Activated T-cell treated with anti-CD3 and anti-CD28 coated beads, Interleukin-2, amount 50 U/mL, for 24 hours (primary cell): ENCODE measurements at regions not wholly inside any gene's neighbourhood (a gene's known extent, or its start where the extent isn't known, plus 50 kb on each side); places are given as distances from the start of the nearest gene placed in this dataset.
"Not testable (repeated sequence)": the region's sequence is repeated elsewhere in the genome, so short reads cannot be mapped to it uniquely, and the experiment has no call there.

Experiments
- DNase-seq: peaks from one replicate; pipeline ENCODE4 v3.0.0-alpha.2; 2020
- H3K27ac Mint-ChIP-seq: 2 replicates; pipeline ENCODE4 v1.8.0; 2020; ENCODE audit warnings: mild to moderate bottlenecking, mixed read lengths
- H3K27me3 Mint-ChIP-seq: 2 replicates; pipeline ENCODE4 v1.8.0; 2020; ENCODE audit warnings: mixed read lengths
- H3K36me3 Mint-ChIP-seq: 2 replicates; pipeline ENCODE4 v1.8.0; 2020; ENCODE audit warnings: low read depth, mixed read lengths
- H3K4me1 Mint-ChIP-seq: 2 replicates; pipeline ENCODE4 v1.8.0; 2020; ENCODE audit warnings: low read depth, mixed read lengths
- H3K4me3 Mint-ChIP-seq: 2 replicates; pipeline ENCODE4 v1.8.0; 2020; ENCODE audit warnings: mild to moderate bottlenecking, moderate library complexity, mixed read lengths
- H3K9me3 Mint-ChIP-seq: 2 replicates; pipeline ENCODE4 v1.8.0; 2020; ENCODE audit warnings: mixed read lengths

DNA sequence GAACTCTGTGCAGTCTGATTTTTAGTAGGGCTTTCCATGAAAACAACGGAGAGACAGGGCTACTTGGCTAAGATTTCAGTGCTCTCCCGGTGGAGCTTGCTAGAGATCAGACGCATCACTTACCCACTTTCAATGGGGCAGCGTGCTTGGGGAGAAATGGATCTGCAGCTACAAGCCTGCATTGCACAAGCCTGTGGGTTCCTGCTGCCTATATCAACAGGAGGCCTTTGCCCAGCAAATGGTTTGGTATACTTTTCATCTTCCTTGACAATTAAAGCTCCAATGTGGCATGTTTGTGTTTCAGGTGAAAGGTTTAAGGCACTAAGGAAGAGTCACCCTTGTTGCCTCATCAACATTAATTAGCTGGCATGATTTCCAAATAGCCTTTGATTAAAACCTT is 136.0 kb upstream of the FOXQ1 start:
- H3K4me3 Mint-ChIP-seq, result no peak overlapping the region
- H3K27me3 Mint-ChIP-seq, result peaks cover 37% of the 10 kb centered on the region
- H3K9me3 Mint-ChIP-seq, result no peaks in the 10 kb centered on the region
- H3K36me3 Mint-ChIP-seq, result no peaks in the 10 kb centered on the region
- no peaks in the 10 kb centered on the region for H3K4me1 Mint-ChIP-seq
- DNase-seq, result no peak
- no peak overlapping the region for H3K27ac Mint-ChIP-seq

DNA sequence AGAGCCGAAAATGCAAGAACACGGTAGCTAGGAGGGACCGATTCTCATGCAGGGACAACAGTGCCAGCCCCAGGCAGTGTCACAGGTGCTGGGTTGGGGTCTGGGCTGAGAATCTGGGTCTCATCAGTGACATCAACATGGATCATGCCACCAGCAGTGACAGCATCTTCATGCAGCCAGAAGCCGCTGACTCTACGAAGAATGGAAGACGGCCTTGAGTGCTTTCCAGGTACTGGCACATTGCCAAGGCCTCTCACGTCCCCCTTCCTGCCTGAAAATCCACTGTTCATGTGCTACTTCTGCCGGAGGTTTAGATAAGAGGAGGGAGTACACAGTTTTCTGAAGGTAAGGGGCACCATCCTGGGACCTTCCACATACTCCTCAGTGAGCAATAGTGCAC is 141.1 kb upstream of the FOXQ1 start:
- no peak overlapping the region for H3K27ac Mint-ChIP-seq
- no peak for DNase-seq
- H3K36me3 Mint-ChIP-seq, result no peaks in the 10 kb centered on the region
- H3K4me1 Mint-ChIP-seq, result no peaks in the 10 kb centered on the region
- H3K27me3 Mint-ChIP-seq, result peaks cover 17% of the 10 kb centered on the region
- no peak overlapping the region for H3K4me3 Mint-ChIP-seq
- no peaks in the 10 kb centered on the region for H3K9me3 Mint-ChIP-seq

DNA sequence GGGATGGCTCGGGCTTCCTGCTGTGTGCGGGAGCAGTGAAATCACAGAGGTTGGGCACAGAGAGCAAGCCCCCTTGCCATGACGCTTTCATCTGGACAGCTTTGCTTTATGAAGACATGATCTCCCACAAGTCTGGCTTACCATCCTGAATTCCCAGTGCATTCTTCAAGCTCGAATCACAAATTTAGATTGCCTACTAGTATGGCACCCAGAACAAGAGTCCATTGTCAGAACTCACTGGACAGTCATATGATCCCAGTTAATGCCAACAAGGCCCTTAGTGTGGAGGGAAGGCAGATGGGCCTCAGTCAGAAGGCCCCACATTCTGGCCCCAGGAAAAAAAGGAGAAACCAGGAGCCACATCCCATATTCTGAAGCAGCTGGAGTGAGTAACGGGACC is 147.3 kb upstream of the FOXQ1 start:
- no peak overlapping the region for H3K27ac Mint-ChIP-seq
- H3K36me3 Mint-ChIP-seq, result no peaks in the 10 kb centered on the region
- no peaks in the 10 kb centered on the region for H3K4me1 Mint-ChIP-seq
- H3K9me3 Mint-ChIP-seq, result no peaks in the 10 kb centered on the region
- H3K27me3 Mint-ChIP-seq, result peaks cover 14% of the 10 kb centered on the region
- DNase-seq, result no peak
- H3K4me3 Mint-ChIP-seq, result no peak overlapping the region

DNA sequence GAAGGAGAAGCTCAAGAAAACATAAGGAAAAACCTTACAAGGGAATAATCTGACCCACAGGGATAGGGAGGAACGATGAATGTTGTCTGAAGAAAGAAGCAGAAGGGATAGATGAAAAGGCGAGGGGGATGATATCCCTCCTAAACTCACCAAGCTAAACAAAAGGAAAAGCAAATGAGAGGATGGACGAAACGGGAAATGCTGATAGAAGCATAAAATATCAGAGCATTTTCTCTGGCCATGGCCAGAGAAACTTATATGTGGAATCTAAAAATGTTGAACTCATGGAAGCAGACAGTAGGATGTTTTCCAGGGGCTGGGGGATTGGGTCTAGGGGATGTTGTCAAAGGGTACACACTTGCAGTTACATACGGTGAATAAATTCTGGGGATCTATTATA is 148.4 kb upstream of the FOXQ1 start:
- H3K36me3 Mint-ChIP-seq, result no peaks in the 10 kb centered on the region
- no peak for DNase-seq
- H3K27me3 Mint-ChIP-seq, result peaks cover 8% of the 10 kb centered on the region
- no peak overlapping the region for H3K4me3 Mint-ChIP-seq
- H3K27ac Mint-ChIP-seq, result no peak overlapping the region
- H3K4me1 Mint-ChIP-seq, result no peaks in the 10 kb centered on the region
- H3K9me3 Mint-ChIP-seq, result no peaks in the 10 kb centered on the region

DNA sequence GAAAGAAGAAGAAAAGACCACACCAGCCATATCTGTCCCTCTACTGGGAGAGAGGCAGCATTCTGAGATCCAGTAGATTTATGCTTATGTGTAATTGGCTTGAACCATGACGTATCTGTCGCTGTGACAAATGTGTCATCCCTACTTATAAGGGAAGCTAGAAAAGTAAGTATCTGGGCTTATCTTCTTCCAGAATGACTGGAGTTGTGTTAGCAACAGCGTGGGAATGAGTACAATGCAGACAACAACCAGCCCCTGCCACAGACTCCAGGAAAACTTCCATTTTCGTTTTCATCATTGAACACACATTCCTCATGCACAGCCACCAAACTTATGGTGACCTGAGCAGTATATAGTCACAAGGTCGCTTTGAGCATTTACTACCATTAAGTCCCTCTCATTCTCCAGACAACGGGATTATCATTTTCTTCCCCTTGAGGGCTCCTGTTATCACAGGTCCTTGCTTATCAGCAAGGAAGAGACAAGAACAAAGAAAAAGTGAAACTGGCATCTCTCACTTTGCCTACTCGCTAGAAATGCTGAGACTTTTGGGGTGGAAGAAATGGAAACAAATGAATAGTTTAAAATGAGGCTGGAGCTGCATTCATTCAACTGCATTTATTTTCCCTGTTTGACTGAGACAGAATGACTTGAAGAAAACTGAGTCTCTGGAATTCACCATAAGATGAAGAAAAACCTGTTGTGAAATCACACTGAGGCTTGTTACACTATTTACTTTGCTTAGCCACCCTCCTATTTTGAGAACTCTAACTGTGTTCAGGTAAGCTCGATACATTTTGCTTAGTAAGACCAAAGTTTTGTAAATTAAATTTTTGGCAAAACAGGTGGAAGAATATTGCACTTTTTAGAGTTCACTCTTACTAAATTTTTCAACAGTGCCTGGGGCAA is 149.3 kb upstream of the FOXQ1 start:
- Mint-ChIP-seq H3K36me3 (no peaks in the 10 kb centered on the region), H3K4me1 (no peaks in the 10 kb centered on the region), H3K4me3 (no peak overlapping the region), H3K9me3 (no peaks in the 10 kb centered on the region), H3K27me3 (peaks cover 16% of the 10 kb centered on the region), H3K27ac (no peak overlapping the region)
- DNase-seq, result no peak

DNA sequence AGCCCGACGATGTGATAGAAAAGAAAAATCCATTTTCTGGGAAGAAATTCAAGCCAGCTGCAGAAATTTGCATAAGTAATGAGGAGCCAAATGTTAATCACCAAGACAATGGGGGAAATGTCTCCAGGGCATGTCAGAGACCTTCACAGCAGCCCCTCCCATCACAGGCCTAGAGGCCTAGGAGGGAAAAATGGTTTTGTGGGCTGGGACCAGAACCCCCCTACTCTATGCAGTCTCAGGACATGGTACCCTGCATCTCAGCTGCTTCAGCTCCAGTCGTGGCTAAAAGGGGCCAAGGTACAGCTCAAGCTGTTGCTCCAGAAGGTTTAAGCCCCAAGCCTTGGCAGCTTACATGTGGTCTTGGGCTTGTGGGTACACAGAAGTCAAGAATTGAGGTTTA is 155.5 kb upstream of the FOXQ1 start:
- not testable (repeated sequence) for DNase-seq, H3K4me1 Mint-ChIP-seq, H3K4me3 Mint-ChIP-seq, H3K36me3 Mint-ChIP-seq, H3K27ac Mint-ChIP-seq, H3K9me3 Mint-ChIP-seq
- H3K27me3 Mint-ChIP-seq, result peaks cover 40% of the 10 kb centered on the region

DNA sequence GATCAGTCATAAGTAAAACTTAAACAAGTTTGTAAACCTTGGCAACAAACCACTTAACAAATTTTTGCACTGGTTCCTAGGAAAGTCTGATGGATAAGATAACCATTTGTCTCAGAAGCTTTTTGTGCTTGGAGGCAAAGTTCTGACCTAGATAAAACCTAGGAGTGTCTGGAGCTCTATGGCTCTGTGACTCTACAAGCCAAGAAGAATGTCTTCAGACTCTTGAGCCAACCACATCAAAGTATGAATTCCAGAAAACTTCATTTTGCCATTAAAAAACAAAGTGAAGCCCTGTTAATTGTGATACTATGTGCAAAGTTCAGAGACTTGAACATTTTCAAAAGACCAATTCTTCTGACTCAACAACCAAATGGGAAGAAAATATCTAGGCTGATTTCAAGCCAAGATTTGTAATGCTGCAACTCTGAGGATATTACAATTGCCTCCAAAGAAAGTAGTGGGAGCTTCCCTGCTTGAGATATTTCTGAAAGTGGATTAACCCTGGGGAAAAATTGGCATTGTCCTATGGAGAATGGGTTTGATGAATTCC is 158.1 kb upstream of the FOXQ1 start:
- no peak overlapping the region for H3K27ac Mint-ChIP-seq
- no peaks in the 10 kb centered on the region for H3K36me3 Mint-ChIP-seq
- no peaks in the 10 kb centered on the region for H3K4me1 Mint-ChIP-seq
- H3K9me3 Mint-ChIP-seq, result peaks cover 3% of the 10 kb centered on the region
- peaks cover 47% of the 10 kb centered on the region for H3K27me3 Mint-ChIP-seq
- no peak for DNase-seq
- no peak overlapping the region for H3K4me3 Mint-ChIP-seq

DNA sequence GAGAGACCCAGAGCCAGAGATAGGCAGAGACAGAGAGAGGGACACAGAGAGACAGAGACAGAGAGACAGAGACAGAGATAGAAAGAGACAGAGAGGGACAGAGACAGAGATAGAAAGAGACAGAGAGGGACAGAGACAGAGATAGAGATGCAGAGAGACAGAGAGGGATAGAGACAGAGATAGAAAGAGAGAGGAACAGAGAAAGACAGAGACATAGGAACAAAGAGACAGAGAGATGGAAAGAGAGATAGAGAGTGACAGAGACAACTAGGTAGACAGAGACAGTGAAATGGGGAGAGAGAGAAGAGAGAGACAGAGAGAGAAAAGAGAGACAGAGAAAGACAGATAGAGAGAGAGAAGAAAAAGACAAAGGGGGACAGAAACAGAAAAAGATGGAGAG is 165.4 kb upstream of the FOXQ1 start:
- no peak for DNase-seq
- no peak overlapping the region for H3K27ac Mint-ChIP-seq
- H3K9me3 Mint-ChIP-seq, result no peaks in the 10 kb centered on the region
- H3K4me3 Mint-ChIP-seq, result no peak overlapping the region
- no peaks in the 10 kb centered on the region for H3K36me3 Mint-ChIP-seq
- peaks cover 48% of the 10 kb centered on the region for H3K27me3 Mint-ChIP-seq
- no peaks in the 10 kb centered on the region for H3K4me1 Mint-ChIP-seq

DNA sequence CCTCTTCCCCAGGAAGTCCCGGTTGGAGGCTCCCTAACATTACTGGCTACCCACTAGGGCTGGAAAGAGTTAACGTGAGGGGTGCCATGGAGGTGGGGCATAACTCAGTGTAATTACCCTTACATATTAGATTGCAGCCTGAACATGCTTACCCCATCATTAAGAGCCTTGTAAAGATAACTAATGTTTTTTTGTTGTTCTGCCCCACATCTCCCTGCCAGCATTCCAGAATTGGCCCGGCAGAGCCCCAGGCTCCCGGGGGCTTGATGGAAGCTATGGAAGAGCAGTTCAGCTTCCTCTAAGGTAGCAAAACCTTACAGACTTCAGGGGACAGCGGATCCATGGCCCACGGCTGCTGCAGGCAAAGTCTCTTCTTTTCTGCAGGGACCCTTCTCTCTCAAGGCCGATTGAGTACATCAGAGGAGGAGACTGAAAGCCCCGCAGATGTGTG is 166.1 kb upstream of the FOXQ1 start:
- Mint-ChIP-seq H3K4me1 (no peaks in the 10 kb centered on the region), H3K27me3 (peaks cover 43% of the 10 kb centered on the region), H3K9me3 (no peaks in the 10 kb centered on the region), H3K36me3 (no peaks in the 10 kb centered on the region), H3K27ac (no peak overlapping the region), H3K4me3 (no peak overlapping the region)
- no peak for DNase-seq

DNA sequence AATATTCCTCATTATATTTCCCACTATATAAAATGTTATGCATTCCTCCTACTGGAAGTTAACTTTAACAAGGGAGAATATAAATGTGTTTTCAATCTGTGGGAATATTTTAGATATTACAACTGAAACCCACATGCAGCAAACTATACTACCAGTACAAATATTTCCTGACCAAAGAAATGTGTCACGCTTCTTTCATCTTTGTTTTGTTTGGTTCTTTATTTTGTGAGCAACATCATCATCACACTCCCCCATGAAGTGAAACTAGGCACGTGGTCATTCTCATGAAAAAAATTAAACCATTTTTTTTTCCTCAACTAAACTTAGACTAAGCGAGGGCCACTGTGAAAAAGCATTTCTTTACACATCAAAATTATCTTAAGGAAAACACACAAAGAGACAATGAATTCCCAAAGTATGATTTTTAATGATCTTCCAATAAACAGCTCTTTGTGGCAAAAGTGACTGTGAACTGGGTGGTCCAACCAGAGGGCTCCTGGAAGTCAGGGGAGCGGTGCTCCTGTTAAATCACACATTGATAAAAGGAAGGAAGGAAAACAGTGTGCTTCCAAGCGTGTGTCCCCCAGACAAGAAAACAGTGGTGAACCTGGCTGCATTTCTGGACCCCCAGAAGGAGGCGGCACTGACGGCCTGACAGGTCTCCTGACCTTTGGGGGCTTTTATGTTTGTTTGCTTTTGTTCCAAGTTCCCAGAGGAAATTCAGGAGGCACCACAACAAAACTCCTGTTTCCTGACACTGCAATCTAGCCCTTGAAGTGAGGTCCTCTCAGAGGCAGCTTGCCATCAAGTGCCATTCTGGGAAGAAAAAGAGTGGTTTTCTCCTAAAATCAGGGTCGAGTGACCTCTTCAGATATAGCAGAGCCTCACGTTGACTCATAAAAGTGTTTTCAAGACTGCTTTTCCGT is 166.8 kb upstream of the FOXQ1 start:
- Mint-ChIP-seq H3K9me3 (no peaks in the 10 kb centered on the region), H3K36me3 (no peaks in the 10 kb centered on the region), H3K27ac (no peak overlapping the region), H3K4me1 (no peaks in the 10 kb centered on the region), H3K4me3 (no peak overlapping the region), H3K27me3 (peaks cover 38% of the 10 kb centered on the region)
- no peak for DNase-seq

DNA sequence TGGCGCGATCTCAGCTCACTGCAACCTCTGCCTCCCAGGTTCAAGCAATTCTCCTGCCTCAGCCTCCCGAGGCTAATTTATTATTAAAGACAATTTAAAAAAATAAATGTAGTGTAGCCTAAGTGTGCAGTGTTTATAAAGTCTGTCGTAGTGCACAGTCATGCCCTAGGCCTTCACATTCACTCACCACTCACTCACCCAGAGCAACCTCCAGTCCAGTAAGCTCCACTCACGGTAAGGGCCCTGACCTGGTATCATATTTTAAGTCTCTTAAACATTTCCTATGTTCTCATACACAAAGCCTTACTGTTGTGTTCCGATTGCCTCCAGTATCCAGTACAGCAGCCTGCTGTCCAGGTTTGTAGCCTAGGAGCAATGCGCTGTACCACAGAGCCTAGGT is 168.2 kb upstream of the FOXQ1 start:
- Mint-ChIP-seq H3K27ac (no peak overlapping the region), H3K36me3 (no peaks in the 10 kb centered on the region), H3K4me1 (no peaks in the 10 kb centered on the region), H3K9me3 (no peaks in the 10 kb centered on the region), H3K4me3 (no peak overlapping the region), H3K27me3 (peaks cover 41% of the 10 kb centered on the region)
- no peak for DNase-seq

DNA sequence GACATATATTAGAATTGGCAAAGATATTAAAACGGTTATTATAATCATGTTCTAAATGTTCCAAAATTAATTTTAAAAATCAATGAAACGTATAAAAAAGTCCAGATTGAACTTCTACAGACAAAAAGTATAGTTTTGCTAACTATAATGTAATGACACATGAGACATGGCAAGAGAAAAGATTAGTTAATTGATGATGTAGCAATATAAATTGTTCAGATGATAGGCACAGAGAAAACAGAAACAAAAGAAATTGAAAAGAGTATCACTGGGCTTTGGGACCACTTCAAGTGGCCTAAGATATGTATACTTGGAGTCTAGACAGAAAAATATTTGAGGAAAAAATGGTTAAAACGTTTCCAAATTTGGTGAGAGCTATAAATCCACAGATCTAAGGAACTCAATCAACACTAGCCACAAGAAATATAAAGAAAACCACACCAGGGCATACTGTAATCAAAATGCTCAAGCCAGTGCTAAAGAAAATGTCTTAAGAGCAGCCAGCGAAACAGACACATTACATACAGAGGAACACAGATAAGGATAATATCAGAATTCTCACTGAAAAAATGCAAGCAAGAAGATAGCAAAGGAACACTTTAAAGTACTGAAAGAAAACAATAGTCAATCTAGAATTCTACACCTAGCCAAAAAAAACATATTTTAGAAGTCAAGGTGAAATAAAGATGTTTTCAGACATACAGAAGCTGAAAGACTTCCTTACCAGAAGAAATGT is 172.6 kb upstream of the FOXQ1 start:
- Mint-ChIP-seq H3K4me3 (no peak overlapping the region), H3K27me3 (peaks cover 35% of the 10 kb centered on the region), H3K4me1 (no peaks in the 10 kb centered on the region), H3K36me3 (no peaks in the 10 kb centered on the region), H3K9me3 (no peaks in the 10 kb centered on the region), H3K27ac (no peak overlapping the region)
- no peak for DNase-seq

DNA sequence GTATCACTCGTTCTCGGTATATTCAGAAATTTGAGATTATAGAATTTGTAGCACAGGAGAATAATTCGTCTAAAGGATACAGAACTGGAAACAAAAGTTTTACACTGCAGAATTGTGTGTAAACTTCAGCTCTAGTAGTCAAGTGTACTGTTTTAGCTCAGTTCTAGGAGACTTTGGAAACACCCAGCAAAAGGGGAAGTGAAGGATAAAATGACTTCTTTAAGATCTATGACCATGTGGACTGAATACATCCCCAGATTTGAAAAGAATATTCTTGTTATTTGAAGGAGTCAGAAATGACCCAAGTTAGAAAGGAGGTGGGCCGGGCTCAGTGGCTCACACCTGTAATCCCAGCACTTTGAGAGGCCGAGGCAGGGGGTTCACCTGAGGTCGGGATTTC is 174.0 kb upstream of the FOXQ1 start:
- H3K9me3 Mint-ChIP-seq, result no peaks in the 10 kb centered on the region
- no peak overlapping the region for H3K27ac Mint-ChIP-seq
- peaks cover 44% of the 10 kb centered on the region for H3K27me3 Mint-ChIP-seq
- H3K36me3 Mint-ChIP-seq, result no peaks in the 10 kb centered on the region
- DNase-seq, result no peak
- H3K4me1 Mint-ChIP-seq, result no peaks in the 10 kb centered on the region
- no peak overlapping the region for H3K4me3 Mint-ChIP-seq

DNA sequence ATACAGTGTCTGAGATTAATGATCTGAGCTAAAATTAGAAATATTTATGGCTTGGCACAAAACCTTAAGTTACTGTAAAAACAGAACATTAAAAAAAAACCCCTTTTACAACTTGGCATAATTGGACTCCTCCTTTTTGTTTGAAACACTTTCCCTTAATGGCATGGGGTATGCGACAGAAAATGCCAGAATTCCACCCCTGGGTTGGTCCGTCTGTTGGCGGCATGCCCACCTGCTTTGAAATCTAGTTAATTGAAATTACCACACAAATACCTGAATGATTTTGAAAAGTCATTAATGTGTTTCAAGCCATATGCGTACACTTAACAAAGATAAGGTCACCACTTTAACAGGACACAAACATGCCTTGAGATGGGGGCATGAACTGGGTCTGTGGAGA is 175.1 kb upstream of the FOXQ1 start:
- no peaks in the 10 kb centered on the region for H3K4me1 Mint-ChIP-seq
- no peaks in the 10 kb centered on the region for H3K36me3 Mint-ChIP-seq
- DNase-seq, result no peak
- no peaks in the 10 kb centered on the region for H3K9me3 Mint-ChIP-seq
- H3K4me3 Mint-ChIP-seq, result no peak overlapping the region
- H3K27me3 Mint-ChIP-seq, result peaks cover 47% of the 10 kb centered on the region
- H3K27ac Mint-ChIP-seq, result no peak overlapping the region
